Fibroblast of skin of right quadriceps (primary cell): ENCODE measurements at regions not wholly inside any gene's neighbourhood (a gene's known extent, or its start where the extent isn't known, plus 50 kb on each side); places are given as distances from the start of the nearest gene placed in this dataset.

Experiments used
- DNase-seq: peaks from one replicate; pipeline ENCODE4 v3.0.0-alpha.2; 2013

DNA sequence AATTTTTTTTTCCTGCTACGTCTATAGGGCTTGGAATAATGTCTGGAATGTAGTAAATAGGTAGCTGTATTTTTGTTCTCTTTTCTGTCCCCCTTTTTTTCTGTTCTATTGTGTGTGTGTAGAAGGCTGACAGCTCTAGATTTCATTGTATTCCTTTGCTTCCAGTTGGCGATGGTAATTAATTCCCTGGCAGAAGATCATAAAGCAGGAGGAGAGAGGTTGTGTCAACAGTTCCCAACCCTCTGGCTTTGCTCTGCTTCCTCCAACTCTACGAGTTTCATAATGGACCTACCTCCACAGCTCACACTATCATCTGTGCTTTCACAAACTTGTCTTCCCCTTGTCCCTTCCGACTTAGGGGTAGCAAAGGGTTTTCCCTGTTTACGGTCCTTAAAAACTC lies 117.9 kb upstream of the CDH18 start:
- DNase-seq = no peak

DNA sequence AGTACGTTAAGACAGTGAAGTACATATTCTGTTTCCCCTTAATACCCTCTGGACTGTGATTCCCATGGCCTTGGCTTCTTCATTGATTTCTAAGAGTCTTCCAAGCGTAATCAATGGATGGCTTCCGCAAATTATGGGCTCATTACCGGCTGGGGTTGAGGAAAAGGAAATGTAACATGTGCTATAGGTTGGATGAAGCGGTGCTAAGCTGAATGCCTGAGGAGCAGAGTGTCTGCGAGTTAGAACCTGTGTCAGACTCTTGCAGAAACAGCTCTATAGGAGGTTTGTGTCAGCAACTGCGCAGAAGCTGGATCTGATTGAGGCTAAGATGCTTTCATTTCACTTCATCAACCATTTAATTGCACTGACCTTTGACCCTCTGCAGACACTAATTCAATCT lies 114.3 kb upstream of the CDH18 start:
- no peak for DNase-seq

DNA sequence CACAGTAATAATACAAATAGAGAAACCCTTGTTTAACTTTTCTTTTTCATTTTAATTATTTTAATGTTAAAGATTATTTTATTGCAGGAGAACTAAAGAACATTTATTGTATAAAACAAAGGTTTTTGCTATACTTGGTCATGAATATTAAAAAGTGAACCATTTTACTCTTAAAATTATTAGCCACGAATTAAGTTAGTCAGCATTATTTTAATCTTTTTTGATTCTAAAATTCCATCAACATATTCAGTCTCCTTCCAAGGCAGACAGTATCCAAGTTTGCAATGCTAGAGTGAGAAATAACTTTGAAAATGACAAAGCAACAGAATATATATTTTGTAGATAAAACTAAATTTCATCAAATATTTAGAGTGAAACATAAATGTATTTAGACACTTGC lies 110.7 kb upstream of the CDH18 start:
- DNase-seq = no peak

- DNase-seq = no peak
Observed at GRCh38 chr5:20088361-20088760, 100.4 kb upstream of the CDH18 start.

- DNase-seq = no peak
Observed at GRCh38 chr5:20087299-20087698, 99.3 kb upstream of the CDH18 start.

GRCh38 chr5:20077186-20077585 lies 89.2 kb upstream of the CDH18 start:
- no peak for DNase-seq

DNA sequence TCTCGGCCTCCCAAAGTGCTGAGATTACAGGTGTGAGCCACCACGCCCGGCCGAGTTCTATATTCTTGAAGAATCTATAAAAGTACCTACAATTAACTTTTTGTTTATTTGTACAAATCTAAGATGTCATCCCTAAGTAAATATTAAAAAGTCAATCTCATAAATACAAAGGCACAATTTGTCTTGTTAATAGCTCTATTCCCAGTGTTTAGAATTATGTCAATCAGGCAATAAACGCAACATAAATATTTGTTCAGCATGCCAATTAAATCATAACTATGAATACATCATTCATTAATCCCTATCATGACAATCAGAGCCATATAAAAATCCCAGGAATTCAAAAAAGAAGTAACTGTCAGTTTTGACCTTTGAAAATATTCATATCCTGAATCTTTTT lies 68.9 kb upstream of the CDH18 start:
- no peak for DNase-seq

- no peak for DNase-seq
Observed at GRCh38 chr5:20055301-20055700, 67.3 kb upstream of the CDH18 start.

DNA sequence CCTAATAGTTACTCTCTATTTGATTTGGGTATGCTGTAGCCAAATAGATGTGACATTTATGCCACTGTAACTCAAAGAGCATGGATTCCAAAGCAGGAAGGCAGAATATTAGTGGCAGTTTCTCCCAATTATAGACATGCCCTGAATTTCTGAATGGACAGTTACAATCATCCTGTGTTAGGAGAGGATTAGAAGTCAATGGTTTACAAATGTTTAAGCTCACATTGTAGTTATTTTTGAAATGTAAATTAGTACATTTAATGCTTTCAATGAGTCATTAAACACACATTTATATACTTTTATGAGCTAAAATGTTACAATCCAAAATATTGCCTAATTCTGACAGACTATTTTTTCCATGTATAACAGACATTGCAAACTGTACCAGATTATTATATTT lies 62.3 kb upstream of the CDH18 start:
- peak; percentile 13 for DNase-seq

- no peak for DNase-seq
Observed at GRCh38 chr5:20044460-20044859, 56.5 kb upstream of the CDH18 start.

DNA sequence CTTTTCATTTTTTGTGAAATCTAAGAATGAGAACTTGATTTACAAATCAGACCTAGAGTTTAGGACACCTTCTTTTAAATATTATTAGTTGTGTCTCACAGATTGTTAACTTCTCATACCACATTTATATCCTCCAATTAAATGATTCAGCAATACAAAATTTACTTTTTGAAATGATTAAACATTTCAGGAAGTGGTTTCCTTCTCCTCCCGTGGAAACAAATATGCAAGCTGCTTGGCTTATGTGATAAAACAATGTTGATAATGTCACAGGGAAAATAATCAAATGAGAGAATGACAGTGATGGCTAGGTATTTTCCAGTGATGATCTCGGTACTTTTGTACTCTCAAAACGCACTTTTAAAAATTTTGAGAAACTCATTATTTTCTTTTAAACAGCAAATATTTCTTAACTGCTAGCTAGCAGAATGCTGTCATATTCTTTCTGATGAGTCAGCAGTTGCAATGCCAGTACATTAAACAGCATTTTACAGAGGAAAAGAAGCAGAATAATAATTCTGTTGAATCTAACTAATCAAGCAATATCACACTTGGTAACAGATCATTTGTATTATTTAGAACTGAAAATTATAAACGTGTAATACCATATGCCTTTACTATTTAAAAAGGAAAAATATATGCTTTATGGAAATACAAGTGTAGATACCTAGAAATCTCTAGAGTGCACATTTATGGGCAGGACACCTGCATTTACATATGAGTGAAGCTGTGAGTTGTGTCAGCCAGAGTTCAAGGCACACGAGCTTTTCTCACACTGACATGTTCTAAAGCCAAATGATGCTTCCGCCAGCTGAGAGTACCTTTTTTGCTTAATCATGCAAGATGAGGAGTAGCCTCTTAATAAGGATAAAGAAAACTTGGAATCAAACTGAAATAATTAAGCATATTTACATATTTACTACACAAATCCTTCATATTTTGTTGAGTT lies 53.6 kb upstream of the CDH18 start:
- DNase-seq = peak; percentile 37

DNA sequence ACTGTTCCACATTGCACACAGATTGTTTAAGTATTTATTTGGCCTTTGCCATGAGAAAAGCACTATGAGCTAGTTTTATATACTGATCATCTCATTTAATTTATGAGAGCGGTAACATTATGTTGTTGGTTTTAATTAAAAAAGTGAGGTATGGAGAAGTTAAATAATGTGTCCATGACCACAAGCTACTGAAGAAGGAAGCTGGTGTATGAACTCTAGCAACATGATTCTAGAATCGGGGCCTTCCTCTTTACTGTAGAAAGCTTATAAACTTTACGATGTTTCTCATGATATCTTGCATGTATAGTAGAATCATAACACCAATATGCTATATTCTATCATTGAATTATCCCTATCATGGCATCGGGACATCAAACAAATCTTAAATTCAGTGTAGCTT lies 52.9 kb upstream of the CDH18 start:
- no peak for DNase-seq
